T-cell (primary cell): ENCODE measurements at regions not wholly inside any gene's neighbourhood (a gene's known extent, or its start where the extent isn't known, plus 50 kb on each side); places are given as distances from the start of the nearest gene placed in this dataset.

Experiments used
- ATAC-seq, 4 experiments: fragments of 200-7000 bp in 3 of 4; fragments of 150-1000 bp in 1 of 4; cut with Tn5 transposase; replicated peaks in 1 of 4; 1 replicate in 3 of 4; 2 replicates in 1 of 4; pipeline ENCODE4 v1.10.0; 2021; ENCODE audit warnings: moderate library complexity in 3 of 4, mild to moderate bottlenecking in 2 of 4, moderate number of reproducible peaks in 1 of 4
- CTCF ChIA-PET, 2 donors: fragments of 300-600 bp; sonication (Branson Sonifier 250); formaldehyde crosslinking; loops; one replicate each; lab custom pipeline; 2022; ENCODE audit warnings: antibody characterized with exemption in 2 of 2; lab: Charles Lee
- POLR2A ChIA-PET, 2 donors: fragments of 300-600 bp; sonication (Branson Sonifier 250); formaldehyde crosslinking; loops; one replicate each; lab custom pipeline; 2022; ENCODE audit warnings: antibody characterized with exemption in 2 of 2; lab: Charles Lee
- DNase-seq, 35 experiments: peaks; one replicate each; pipeline versions ENCODE4 v3.0.0 to v3.0.0-alpha.2; 2013 to 2023
- H3K27ac ChIP-seq: one replicate; pipeline ENCODE4 v1.5.1; 2013; ENCODE audit warnings: low read length
- H3K27me3 ChIP-seq, 2 experiments: replicated peaks in 1 of 2; 1 replicate in 1 of 2; 2 replicates in 1 of 2; pipeline versions ENCODE4 v1.6.1 to v1.7.0; 2013; ENCODE audit warnings: low read length in 1 of 2, mixed read lengths in 1 of 2; ENCODE audit not compliant: control insufficient read depth in 2 of 2, insufficient read depth in 2 of 2; ENCODE audit errors: extremely low read depth in 1 of 2
- H3K36me3 ChIP-seq, 2 donors: 1 replicate in 1 of 2; 2 replicates in 1 of 2; pipeline versions ENCODE4 v1.6.1 to v1.7.0; 2013; ENCODE audit warnings: low read length in 1 of 2; ENCODE audit not compliant: control insufficient read depth in 2 of 2, insufficient read depth in 1 of 2; ENCODE audit errors: extremely low read depth in 1 of 2
- H3K4me1 ChIP-seq, 2 experiments: 1 replicate in 1 of 2; 2 replicates in 1 of 2; pipeline versions ENCODE4 v1.6.1 to v1.7.0; 2013; ENCODE audit warnings: low read length in 2 of 2, mixed read lengths in 1 of 2; ENCODE audit not compliant: insufficient read depth in 2 of 2, control insufficient read depth in 1 of 2; ENCODE audit errors: extremely low read depth in 1 of 2
- H3K4me3 ChIP-seq, 2 donors: 1 replicate in 1 of 2; 2 replicates in 1 of 2; pipeline versions ENCODE4 v1.5.1 to v1.7.0; 2013; ENCODE audit warnings: mild to moderate bottlenecking in 2 of 2, low read length in 1 of 2, moderate library complexity in 1 of 2; ENCODE audit not compliant: control insufficient read depth in 1 of 2; ENCODE audit errors: extremely low read depth in 1 of 2
- H3K9me3 ChIP-seq: 2 replicates; pipeline ENCODE4 v1.7.0; 2013
- H3K27ac Mint-ChIP-seq, 2 donors: one replicate each; pipeline ENCODE4 v1.8.0; 2020 to 2021; ENCODE audit warnings: mild to moderate bottlenecking in 2 of 2, mixed read lengths in 2 of 2
- H3K27me3 Mint-ChIP-seq, 2 donors: one replicate each; pipeline ENCODE4 v1.8.0; 2021 to 2022; ENCODE audit warnings: mixed read lengths in 2 of 2
- H3K36me3 Mint-ChIP-seq: one replicate; pipeline ENCODE4 v1.8.0; 2021; ENCODE audit warnings: mixed read lengths
- H3K4me1 Mint-ChIP-seq, 3 donors: one replicate each; pipeline ENCODE4 v1.8.0; 2020 to 2022; ENCODE audit warnings: mixed read lengths in 3 of 3, mild to moderate bottlenecking in 1 of 3
- H3K4me3 Mint-ChIP-seq, 3 donors: one replicate each; pipeline ENCODE4 v1.8.0; 2020 to 2022; ENCODE audit warnings: mild to moderate bottlenecking in 3 of 3, mixed read lengths in 3 of 3, moderate library complexity in 3 of 3
- H3K9me3 Mint-ChIP-seq, 3 donors: one replicate each; pipeline ENCODE4 v1.8.0; 2020 to 2022; ENCODE audit warnings: mixed read lengths in 3 of 3
- WGBS: methylation state at CpG from one replicate; pipeline ENCODE4 v1.1.5; 2013; ENCODE audit warnings: missing lambda C conversion rate; ENCODE audit not compliant: insufficient coverage; 5-methylcytosine and 5-hydroxymethylcytosine counted together

DNA sequence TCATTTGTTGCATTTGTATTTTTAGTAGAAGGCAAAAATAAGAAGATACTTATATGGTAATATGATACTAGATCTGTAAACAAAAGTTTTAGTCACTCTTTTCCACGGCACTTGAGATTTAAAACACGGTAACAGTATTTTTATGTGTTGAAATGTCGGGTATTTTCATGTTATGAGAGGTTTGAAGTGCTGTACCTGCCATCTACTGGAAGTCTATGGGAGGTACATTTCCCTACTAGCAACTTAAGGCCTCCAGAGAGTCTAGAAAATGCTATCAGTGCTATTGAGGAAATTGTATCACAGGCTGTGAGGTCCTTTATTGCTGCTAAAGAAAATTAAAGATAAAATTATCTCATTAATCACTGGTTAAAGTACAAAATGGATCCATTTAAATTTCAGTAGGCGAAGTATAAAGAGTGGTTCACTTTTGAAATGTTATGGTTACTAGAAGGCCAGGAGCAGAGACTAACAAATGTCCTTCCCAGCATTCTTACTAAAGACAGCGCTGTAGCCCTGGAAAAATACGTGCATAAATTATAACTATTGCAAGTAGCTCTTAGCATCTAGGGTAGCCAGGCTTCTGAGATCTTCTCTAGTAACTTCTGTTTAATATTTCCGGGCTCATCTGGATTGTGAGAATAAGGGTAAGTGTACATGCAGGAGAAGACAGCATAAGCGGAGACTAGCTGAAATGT lies 77.6 kb upstream of the PRKD1 start:
- Histone ChIP-seq H3K27me3 (no peaks in the 10 kb centered on the region), H3K4me1 (no peaks in the 10 kb centered on the region), H3K9me3 (no peaks in the 10 kb centered on the region), H3K27ac (no peak overlapping the region), H3K36me3 (no peaks in the 10 kb centered on the region), H3K4me3 (no peak overlapping the region)
- Mint-ChIP-seq H3K4me1 (no peaks in the 10 kb centered on the region), H3K27me3 (no peaks in the 10 kb centered on the region), H3K9me3 (peaks cover 0 to 12% (median 10%) of the 10 kb centered on the region in 3 donors), H3K36me3 (no peaks in the 10 kb centered on the region), H3K27ac (no peak overlapping the region), H3K4me3 (no peak overlapping the region)
- ATAC-seq (no peak), DNase-seq (no peak)
- no CpG with 5 or more reads among the region's 8 CpGs for WGBS
- POLR2A ChIA-PET, result no interaction called here
- CTCF ChIA-PET, result no interaction called here

DNA sequence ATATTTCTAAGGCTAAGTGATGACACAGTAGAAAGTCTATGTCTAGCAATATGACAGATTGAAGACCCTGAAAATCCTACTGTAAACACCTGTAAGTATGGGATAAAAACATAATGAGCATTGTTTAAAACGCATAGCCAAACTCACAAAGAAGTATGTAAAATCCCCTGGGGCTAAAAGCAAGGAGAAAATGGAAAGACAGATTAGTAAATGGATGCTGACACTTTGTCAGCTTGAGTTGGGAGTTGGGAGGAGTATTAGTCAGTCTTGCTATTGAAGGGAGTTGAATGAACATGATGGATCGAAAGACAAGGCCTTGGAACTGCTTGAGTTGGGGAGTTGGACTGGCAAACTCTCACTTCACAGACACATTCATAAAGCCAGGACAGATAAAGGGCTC lies 79.0 kb upstream of the PRKD1 start:
- Mint-ChIP-seq H3K4me3 (no peak overlapping the region), H3K9me3 (peaks cover under 1 to 13% (median 10%) of the 10 kb centered on the region in 3 donors), H3K36me3 (no peaks in the 10 kb centered on the region), H3K27me3 (no peaks in the 10 kb centered on the region), H3K27ac (no peak overlapping the region), H3K4me1 (no peaks in the 10 kb centered on the region)
- Histone ChIP-seq H3K27ac (no peak overlapping the region), H3K4me1 (no peaks in the 10 kb centered on the region), H3K9me3 (no peaks in the 10 kb centered on the region), H3K27me3 (no peaks in the 10 kb centered on the region), H3K36me3 (no peaks in the 10 kb centered on the region), H3K4me3 (no peak overlapping the region)
- CTCF ChIA-PET, result no interaction called here
- DNase-seq (no peak), ATAC-seq (no peak)
- POLR2A ChIA-PET, result no interaction called here
- WGBS, result 83% methylated on average over 1 of the region's 2 CpGs

DNA sequence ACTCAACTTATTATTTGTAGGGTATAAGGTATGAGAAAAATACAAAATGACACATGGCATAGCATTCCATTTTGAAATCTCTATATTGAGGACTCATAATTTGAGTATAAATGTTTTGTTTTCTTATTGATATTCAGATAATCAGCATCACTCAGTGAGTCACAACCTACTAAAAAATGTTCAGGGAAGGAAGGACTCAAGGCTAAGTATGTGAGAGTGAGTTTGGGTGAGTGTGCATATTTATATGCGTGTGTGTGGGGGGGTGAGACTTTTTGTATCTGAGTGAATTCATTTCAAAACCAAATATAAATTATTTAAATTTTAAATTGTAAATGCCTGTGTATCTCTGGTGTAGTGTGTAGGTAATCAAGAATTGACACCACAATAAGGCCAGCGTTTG lies 87.8 kb upstream of the PRKD1 start:
- Mint-ChIP-seq H3K4me1 (no peaks in the 10 kb centered on the region), H3K4me3 (no peak overlapping the region), H3K36me3 (no peaks in the 10 kb centered on the region), H3K9me3 (peaks cover 9 to 20% (median 20%) of the 10 kb centered on the region in 3 donors), H3K27me3 (no peaks in the 10 kb centered on the region), H3K27ac (no peak overlapping the region)
- no peaks in the 10 kb centered on the region for H3K4me1 ChIP-seq
- ATAC-seq (no peak), DNase-seq (no peak)
- CTCF ChIA-PET, result no interaction called here
- no peaks in the 10 kb centered on the region for H3K27me3 ChIP-seq
- no CpG with 5 or more reads among the region's 2 CpGs for WGBS
- H3K9me3 ChIP-seq, result no peaks in the 10 kb centered on the region
- POLR2A ChIA-PET, result no interaction called here
- H3K4me3 ChIP-seq, result no peak overlapping the region
- H3K27ac ChIP-seq, result no peak overlapping the region
- no peaks in the 10 kb centered on the region for H3K36me3 ChIP-seq

DNA sequence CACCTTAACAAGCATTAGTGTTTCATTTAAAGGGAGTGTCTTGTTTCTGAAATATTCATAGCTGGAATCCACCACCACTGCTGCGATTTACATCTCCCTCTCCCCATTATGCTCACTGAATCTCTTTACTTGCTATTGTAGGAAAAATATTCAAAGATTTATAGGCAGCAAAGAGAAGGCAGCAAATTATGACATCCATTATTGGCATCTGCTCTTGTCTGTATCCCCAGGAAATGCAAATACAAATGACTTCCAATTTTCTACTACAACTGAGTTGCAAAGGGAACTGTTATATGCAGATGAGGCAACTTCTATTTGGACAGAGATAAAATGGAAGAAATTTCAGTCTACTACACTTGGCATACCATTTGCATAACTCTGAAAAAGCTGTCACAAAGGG lies 88.4 kb upstream of the PRKD1 start:
- Histone ChIP-seq H3K27ac (no peak overlapping the region), H3K4me1 (no peaks in the 10 kb centered on the region), H3K36me3 (no peaks in the 10 kb centered on the region), H3K4me3 (no peak overlapping the region), H3K9me3 (no peaks in the 10 kb centered on the region), H3K27me3 (no peaks in the 10 kb centered on the region)
- no CpG with 5 or more reads among the region's 1 CpG for WGBS
- POLR2A ChIA-PET, result no interaction called here
- H3K4me3 Mint-ChIP-seq, result no peak overlapping the region
- H3K4me1 Mint-ChIP-seq, result no peaks in the 10 kb centered on the region
- no peaks in the 10 kb centered on the region for H3K36me3 Mint-ChIP-seq
- peaks cover 11 to 20% (median 20%) of the 10 kb centered on the region in 3 donors for H3K9me3 Mint-ChIP-seq
- CTCF ChIA-PET, result no interaction called here
- no peak for DNase-seq
- no peaks in the 10 kb centered on the region for H3K27me3 Mint-ChIP-seq
- H3K27ac Mint-ChIP-seq, result no peak overlapping the region
- ATAC-seq, result no peak

DNA sequence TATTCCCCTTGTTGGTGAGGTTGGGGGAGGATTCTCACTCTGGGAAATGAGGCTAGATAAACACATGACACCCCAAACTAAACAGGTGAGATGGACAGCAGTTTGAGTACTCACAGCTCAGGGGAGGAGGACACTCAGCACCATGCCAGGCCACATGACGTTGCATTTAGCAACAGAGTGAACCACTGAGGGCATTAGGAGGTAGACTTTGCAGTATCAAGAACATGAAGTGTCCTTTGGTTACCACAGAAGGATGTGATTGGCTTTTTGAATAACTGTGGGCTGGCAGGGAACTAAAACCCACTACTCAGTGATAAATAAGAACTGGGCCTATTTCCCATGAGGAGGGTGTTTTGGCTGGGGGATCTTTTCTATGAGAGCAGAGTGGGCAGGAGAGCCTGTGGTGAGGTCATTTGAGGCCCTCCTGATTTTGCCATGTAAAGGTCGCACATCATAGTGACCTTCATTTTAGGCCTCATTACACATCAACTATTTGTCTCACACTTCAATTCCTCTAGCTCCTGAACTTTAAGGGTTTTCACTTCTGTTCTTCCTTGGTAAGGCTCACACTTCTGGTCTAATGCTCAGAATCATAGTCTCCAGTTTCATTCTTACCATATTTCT lies 89.8 kb upstream of the PRKD1 start:
- H3K27me3 Mint-ChIP-seq, result no peaks in the 10 kb centered on the region
- DNase-seq, result no peak
- H3K4me1 Mint-ChIP-seq, result no peaks in the 10 kb centered on the region
- POLR2A ChIA-PET, result no interaction called here
- WGBS, result no CpG with 5 or more reads among the region's 2 CpGs
- no peaks in the 10 kb centered on the region for H3K36me3 Mint-ChIP-seq
- Histone ChIP-seq H3K4me1 (no peaks in the 10 kb centered on the region), H3K4me3 (no peak overlapping the region), H3K9me3 (no peaks in the 10 kb centered on the region), H3K27ac (no peak overlapping the region), H3K27me3 (no peaks in the 10 kb centered on the region), H3K36me3 (no peaks in the 10 kb centered on the region)
- peaks cover 7 to 15% (median 15%) of the 10 kb centered on the region in 3 donors for H3K9me3 Mint-ChIP-seq
- CTCF ChIA-PET, result no interaction called here
- H3K4me3 Mint-ChIP-seq, result no peak overlapping the region
- ATAC-seq, result no peak
- no peak overlapping the region for H3K27ac Mint-ChIP-seq

DNA sequence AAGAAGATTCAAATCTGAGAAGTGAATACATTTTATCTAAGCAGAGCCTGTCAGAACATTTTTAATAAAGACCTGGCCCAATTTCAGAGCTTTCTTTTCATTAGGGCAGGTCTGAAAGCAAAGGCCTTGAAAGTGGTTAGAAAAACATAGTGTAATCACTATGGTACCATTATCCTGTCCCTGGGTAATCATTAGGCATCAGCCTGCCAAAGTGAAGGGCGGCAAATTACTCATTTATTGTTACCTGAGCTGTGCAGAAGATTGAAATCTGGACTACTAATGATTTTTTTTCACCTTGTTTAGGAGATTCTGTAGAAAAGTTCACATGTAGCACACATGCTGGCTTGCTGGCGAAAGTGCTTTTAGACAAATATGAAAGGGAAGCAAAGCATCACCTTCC lies 92.6 kb upstream of the PRKD1 start:
- Histone ChIP-seq H3K4me1 (no peaks in the 10 kb centered on the region), H3K27ac (no peak overlapping the region), H3K9me3 (peaks cover 2% of the 10 kb centered on the region), H3K36me3 (no peaks in the 10 kb centered on the region), H3K4me3 (no peak overlapping the region), H3K27me3 (no peaks in the 10 kb centered on the region)
- Mint-ChIP-seq H3K27me3 (no peaks in the 10 kb centered on the region), H3K36me3 (no peaks in the 10 kb centered on the region), H3K27ac (no peak overlapping the region), H3K4me3 (no peak overlapping the region), H3K9me3 (peaks cover 15 to 24% (median 16%) of the 10 kb centered on the region in 3 donors), H3K4me1 (no peaks in the 10 kb centered on the region)
- CTCF ChIA-PET, result interaction anchor here in 1 of 2 donors (0.6 kb wide), 1 partner anchor 535 kb away, joined by 3 read pairs; no protein-coding TSS in a partner anchor
- WGBS, result no CpG with 5 or more reads among the region's 2 CpGs
- DNase-seq (no peak), ATAC-seq (no peak)
- POLR2A ChIA-PET, result no interaction called here
